MCF 10A (cell line): ENCODE measurements at regions not wholly inside any gene's neighbourhood (a gene's known extent, or its start where the extent isn't known, plus 50 kb on each side); places are given as distances from the start of the nearest gene placed in this dataset.

ENCODE experiments used
- BruUV-seq: library from RNA; stranded (reverse); fragments of 400-500 nt; replicated peaks from 2 replicates; lab custom pipeline; 2021; lab: Mats Ljungman, UMichigan
- CTCF ChIA-PET: fragments of 300-600 bp; sonication (Branson Sonifier 250); formaldehyde crosslinking; extraction: SDS; loops from one replicate; lab custom pipeline; 2021; ENCODE audit warnings: antibody characterized with exemption, inconsistent platforms; lab: Yijun Ruan, JAX
- POLR2A ChIA-PET: fragments of 300-600, 350-650 bp; sonication (Branson Sonifier 250); formaldehyde crosslinking; extraction: SDS; loops from one replicate; lab custom pipeline; 2020; ENCODE audit warnings: antibody characterized with exemption, inconsistent platforms; lab: Yijun Ruan, JAX
- DNase-seq: peaks from one replicate; pipeline ENCODE4 v3.0.0-alpha.2; 2018; ENCODE audit not compliant: unreplicated experiment
- H3K27ac Mint-ChIP-seq: one replicate; pipeline ENCODE4 v1.8.0; 2022; ENCODE audit warnings: mild to moderate bottlenecking, low read depth, mixed read lengths; ENCODE audit not compliant: unreplicated experiment
- H3K27me3 Mint-ChIP-seq: one replicate; pipeline ENCODE4 v1.8.0; 2022; ENCODE audit warnings: mixed read lengths; ENCODE audit not compliant: insufficient read depth, unreplicated experiment
- H3K36me3 Mint-ChIP-seq: one replicate; pipeline ENCODE4 v1.8.0; 2022; ENCODE audit warnings: mild to moderate bottlenecking, moderate library complexity, mixed read lengths; ENCODE audit not compliant: insufficient read depth, unreplicated experiment
- H3K4me1 Mint-ChIP-seq: one replicate; pipeline ENCODE4 v1.8.0; 2022; ENCODE audit warnings: mixed read lengths; ENCODE audit not compliant: insufficient read depth, unreplicated experiment
- H3K4me3 Mint-ChIP-seq: one replicate; pipeline ENCODE4 v1.8.0; 2022; ENCODE audit warnings: mild to moderate bottlenecking, moderate library complexity, mixed read lengths; ENCODE audit not compliant: unreplicated experiment
- H3K9me3 Mint-ChIP-seq: one replicate; pipeline ENCODE4 v1.8.0; 2022; ENCODE audit warnings: mixed read lengths; ENCODE audit not compliant: unreplicated experiment
- intact Hi-C: fragments of 100-400 bp; cut with micrococcal nuclease; formaldehyde crosslinking; loops from 2 replicates; pipeline ENCODE4 v1.14.1; 2022
- TF ChIP-seq, protein P1 (sequence below): fragments of 200-600 bp; IDR thresholded peaks from one replicate; pipeline ENCODE4 v1.8.0; 2022; ENCODE audit warnings: antibody characterized with exemption, mild to moderate bottlenecking; ENCODE audit not compliant: unreplicated experiment

- Mint-ChIP-seq H3K27me3 (no peaks in the 10 kb centered on the region), H3K36me3 (no peaks in the 10 kb centered on the region), H3K4me3 (no peak overlapping the region), H3K9me3 (no peaks in the 10 kb centered on the region), H3K27ac (no peak overlapping the region), H3K4me1 (no peaks in the 10 kb centered on the region)
- TF ChIP-seq, protein P1, sequence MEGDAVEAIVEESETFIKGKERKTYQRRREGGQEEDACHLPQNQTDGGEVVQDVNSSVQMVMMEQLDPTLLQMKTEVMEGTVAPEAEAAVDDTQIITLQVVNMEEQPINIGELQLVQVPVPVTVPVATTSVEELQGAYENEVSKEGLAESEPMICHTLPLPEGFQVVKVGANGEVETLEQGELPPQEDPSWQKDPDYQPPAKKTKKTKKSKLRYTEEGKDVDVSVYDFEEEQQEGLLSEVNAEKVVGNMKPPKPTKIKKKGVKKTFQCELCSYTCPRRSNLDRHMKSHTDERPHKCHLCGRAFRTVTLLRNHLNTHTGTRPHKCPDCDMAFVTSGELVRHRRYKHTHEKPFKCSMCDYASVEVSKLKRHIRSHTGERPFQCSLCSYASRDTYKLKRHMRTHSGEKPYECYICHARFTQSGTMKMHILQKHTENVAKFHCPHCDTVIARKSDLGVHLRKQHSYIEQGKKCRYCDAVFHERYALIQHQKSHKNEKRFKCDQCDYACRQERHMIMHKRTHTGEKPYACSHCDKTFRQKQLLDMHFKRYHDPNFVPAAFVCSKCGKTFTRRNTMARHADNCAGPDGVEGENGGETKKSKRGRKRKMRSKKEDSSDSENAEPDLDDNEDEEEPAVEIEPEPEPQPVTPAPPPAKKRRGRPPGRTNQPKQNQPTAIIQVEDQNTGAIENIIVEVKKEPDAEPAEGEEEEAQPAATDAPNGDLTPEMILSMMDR = no peak
- CTCF ChIA-PET = interaction anchor here (0.6 to 3.2 kb wide), 3 partner anchors 9 to 226 kb away, joined by 3 to 20 read pairs (median 16); no protein-coding TSS in a partner anchor
- BruUV-seq = no TSS peak
- POLR2A ChIA-PET = interaction anchor here (1.8 kb wide), 1 partner anchor 18 kb away, joined by 6 read pairs; no protein-coding TSS in a partner anchor
- intact Hi-C loops = no loop called here
- DNase-seq = no peak
Measured at GRCh38 chr1:181416268-181416860, 67.0 kb upstream of the CACNA1E start.

DNA sequence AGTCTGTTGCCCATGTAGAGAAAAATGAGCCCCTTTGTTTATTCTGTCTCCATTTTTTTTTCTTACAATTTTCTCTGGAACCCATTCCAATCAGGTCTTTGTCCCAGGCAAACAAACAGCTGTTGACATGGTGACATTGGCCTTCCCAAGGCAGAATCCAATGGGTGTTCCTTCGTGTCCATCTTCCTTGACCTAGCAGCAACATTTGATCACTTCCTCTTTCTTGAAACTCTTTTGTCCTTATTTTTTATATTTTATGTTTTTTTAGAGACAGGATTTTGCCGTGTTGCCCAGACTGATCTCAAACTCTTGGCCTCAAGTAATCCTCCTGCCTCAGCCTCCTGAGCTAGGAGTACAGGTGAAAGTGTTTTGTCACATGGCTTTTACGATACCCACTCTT, 65.4 kb upstream of the CACNA1E start:
- intact Hi-C loops = no loop called here
- no peaks in the 10 kb centered on the region for H3K36me3 Mint-ChIP-seq
- CTCF ChIA-PET = interaction anchor here (0.7 to 3.2 kb wide), 6 partner anchors 8 to 227 kb away, joined by 3 to 20 read pairs (median 3); no protein-coding TSS in a partner anchor
- DNase-seq = no peak
- H3K4me3 Mint-ChIP-seq = no peak overlapping the region
- no peaks in the 10 kb centered on the region for H3K9me3 Mint-ChIP-seq
- POLR2A ChIA-PET = interaction anchor here (1.8 kb wide), 1 partner anchor 16 kb away, joined by 6 read pairs; no protein-coding TSS in a partner anchor
- H3K27me3 Mint-ChIP-seq = no peaks in the 10 kb centered on the region
- TF ChIP-seq, protein P1 = no peak
- BruUV-seq = no TSS peak
- H3K4me1 Mint-ChIP-seq = no peaks in the 10 kb centered on the region
- H3K27ac Mint-ChIP-seq = no peak overlapping the region

- intact Hi-C loops = loop anchor here (1.0 to 10.0 kb wide), 5 partner anchors 172 to 909 kb away; partner anchors contain the start of gene XPR1
- ChIA-PET POLR2A (interaction anchor here (0.6 to 1.8 kb wide), 3 partner anchors 25 to 179 kb away, joined by 3 to 4 read pairs (median 3); no protein-coding TSS in a partner anchor), CTCF (interaction anchor here (0.5 to 2.7 kb wide), 59 partner anchors 9 to 991 kb away, joined by 3 to 83 read pairs (median 4); no protein-coding TSS in a partner anchor)
- no TSS peak for BruUV-seq
- peak; percentile 79 for DNase-seq
- H3K36me3 Mint-ChIP-seq = no peaks in the 10 kb centered on the region
- H3K4me1 Mint-ChIP-seq = peaks cover 8% of the 10 kb centered on the region
- no peak overlapping the region for H3K27ac Mint-ChIP-seq
- no peak overlapping the region for H3K4me3 Mint-ChIP-seq
- peaks cover 38% of the 10 kb centered on the region for H3K27me3 Mint-ChIP-seq
- TF ChIP-seq, protein P1 = peak; percentile 68
- no peaks in the 10 kb centered on the region for H3K9me3 Mint-ChIP-seq
Measured at GRCh38 chr1:181423301-181423918, 59.9 kb upstream of the CACNA1E start.
